ENCODE measurements at regions not wholly inside any gene's neighbourhood (a gene's known extent, or its start where the extent isn't known, plus 50 kb on each side); places are given as distances from the start of the nearest gene placed in this dataset.

DNA sequence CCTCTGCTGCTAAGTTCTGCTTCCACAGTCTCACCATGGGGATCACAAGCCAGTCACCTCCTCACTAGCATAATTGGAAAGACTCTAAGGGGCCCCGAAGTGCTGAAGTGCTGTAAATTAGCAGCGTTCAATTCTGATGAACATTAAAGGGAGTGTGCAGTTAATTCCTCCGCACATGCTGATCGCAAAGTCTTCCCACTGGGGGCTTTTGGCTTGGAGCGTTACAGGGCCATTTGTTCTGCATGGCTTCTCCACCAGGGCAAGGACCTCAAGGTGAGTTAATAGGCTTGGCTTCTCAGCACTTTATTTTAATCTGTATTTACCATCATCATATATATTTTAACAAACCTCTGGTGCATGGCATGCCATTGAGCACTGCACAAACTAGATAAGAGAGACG lies 216.3 kb upstream of the PARD3B start:
- TF ChIP-seq, protein P1, sequence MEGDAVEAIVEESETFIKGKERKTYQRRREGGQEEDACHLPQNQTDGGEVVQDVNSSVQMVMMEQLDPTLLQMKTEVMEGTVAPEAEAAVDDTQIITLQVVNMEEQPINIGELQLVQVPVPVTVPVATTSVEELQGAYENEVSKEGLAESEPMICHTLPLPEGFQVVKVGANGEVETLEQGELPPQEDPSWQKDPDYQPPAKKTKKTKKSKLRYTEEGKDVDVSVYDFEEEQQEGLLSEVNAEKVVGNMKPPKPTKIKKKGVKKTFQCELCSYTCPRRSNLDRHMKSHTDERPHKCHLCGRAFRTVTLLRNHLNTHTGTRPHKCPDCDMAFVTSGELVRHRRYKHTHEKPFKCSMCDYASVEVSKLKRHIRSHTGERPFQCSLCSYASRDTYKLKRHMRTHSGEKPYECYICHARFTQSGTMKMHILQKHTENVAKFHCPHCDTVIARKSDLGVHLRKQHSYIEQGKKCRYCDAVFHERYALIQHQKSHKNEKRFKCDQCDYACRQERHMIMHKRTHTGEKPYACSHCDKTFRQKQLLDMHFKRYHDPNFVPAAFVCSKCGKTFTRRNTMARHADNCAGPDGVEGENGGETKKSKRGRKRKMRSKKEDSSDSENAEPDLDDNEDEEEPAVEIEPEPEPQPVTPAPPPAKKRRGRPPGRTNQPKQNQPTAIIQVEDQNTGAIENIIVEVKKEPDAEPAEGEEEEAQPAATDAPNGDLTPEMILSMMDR (IDR thresholded peaks at IDR 0.05; ENCODE audit: insufficient read depth, low read depth, low read length) = no peak
- TF ChIP-seq EZH2 (IDR thresholded peaks at IDR 0.05; ENCODE audit: insufficient read depth, low read length) = no peak
